ENCODE measurements at regions not wholly inside any gene's neighbourhood (a gene's known extent, or its start where the extent isn't known, plus 50 kb on each side); places are given as distances from the start of the nearest gene placed in this dataset.

GRCh38 chr17:77807051-77807745 lies 151.3 kb upstream of the TNRC6C start:
- no peaks in the 10 kb centered on the region for H3K9me3 Mint-ChIP-seq (ENCODE audit: unreplicated experiment)
- no peak for TF ChIP-seq CTCF (IDR thresholded peaks at IDR 0.05; ENCODE audit: unreplicated experiment)
- H3K4me3 Mint-ChIP-seq (ENCODE audit: unreplicated experiment), result no peak overlapping the region
- H3K27me3 Mint-ChIP-seq (ENCODE audit: unreplicated experiment), result peaks cover 10% of the 10 kb centered on the region
- no peak for DNase-seq (ENCODE audit: low spot score)
- no peaks in the 10 kb centered on the region for H3K36me3 Mint-ChIP-seq (ENCODE audit: low read depth, unreplicated experiment)
- H3K4me1 Mint-ChIP-seq (ENCODE audit: unreplicated experiment), result no peaks in the 10 kb centered on the region
- H3K27ac Mint-ChIP-seq (ENCODE audit: unreplicated experiment), result no peak overlapping the region

GRCh38 chr17:77807746-77808441 lies 150.6 kb upstream of the TNRC6C start:
- H3K27me3 Mint-ChIP-seq (ENCODE audit: unreplicated experiment), result peaks cover 10% of the 10 kb centered on the region
- no peak overlapping the region for H3K4me3 Mint-ChIP-seq (ENCODE audit: unreplicated experiment)
- H3K9me3 Mint-ChIP-seq (ENCODE audit: unreplicated experiment), result no peaks in the 10 kb centered on the region
- no peak for TF ChIP-seq CTCF (IDR thresholded peaks at IDR 0.05; ENCODE audit: unreplicated experiment)
- DNase-seq (ENCODE audit: low spot score), result no peak
- H3K36me3 Mint-ChIP-seq (ENCODE audit: low read depth, unreplicated experiment), result no peaks in the 10 kb centered on the region
- H3K27ac Mint-ChIP-seq (ENCODE audit: unreplicated experiment), result no peak overlapping the region
- H3K4me1 Mint-ChIP-seq (ENCODE audit: unreplicated experiment), result no peaks in the 10 kb centered on the region

- Mint-ChIP-seq H3K27me3 (ENCODE audit: unreplicated experiment) (peaks cover 10% of the 10 kb centered on the region), H3K27ac (ENCODE audit: unreplicated experiment) (no peak overlapping the region), H3K9me3 (ENCODE audit: unreplicated experiment) (no peaks in the 10 kb centered on the region), H3K4me1 (ENCODE audit: unreplicated experiment) (no peaks in the 10 kb centered on the region), H3K4me3 (ENCODE audit: unreplicated experiment) (no peak overlapping the region), H3K36me3 (ENCODE audit: low read depth, unreplicated experiment) (no peaks in the 10 kb centered on the region)
- no peak for DNase-seq (ENCODE audit: low spot score)
- TF ChIP-seq CTCF (IDR thresholded peaks at IDR 0.05; ENCODE audit: unreplicated experiment), result no peak
Measured at GRCh38 chr17:77808686-77809425, 149.6 kb upstream of the TNRC6C start.

GRCh38 chr17:77809814-77810213 lies 148.7 kb upstream of the TNRC6C start:
- H3K27ac Mint-ChIP-seq (ENCODE audit: unreplicated experiment), result no peak overlapping the region
- no peak overlapping the region for H3K4me3 Mint-ChIP-seq (ENCODE audit: unreplicated experiment)
- TF ChIP-seq CTCF (IDR thresholded peaks at IDR 0.05; ENCODE audit: unreplicated experiment), result no peak
- H3K4me1 Mint-ChIP-seq (ENCODE audit: unreplicated experiment), result no peaks in the 10 kb centered on the region
- H3K36me3 Mint-ChIP-seq (ENCODE audit: low read depth, unreplicated experiment), result no peaks in the 10 kb centered on the region
- no peak for DNase-seq (ENCODE audit: low spot score)
- no peaks in the 10 kb centered on the region for H3K9me3 Mint-ChIP-seq (ENCODE audit: unreplicated experiment)
- H3K27me3 Mint-ChIP-seq (ENCODE audit: unreplicated experiment), result peaks cover 4% of the 10 kb centered on the region
